ENCODE measurements at regions not wholly inside any gene's neighbourhood (a gene's known extent, or its start where the extent isn't known, plus 50 kb on each side); places are given as distances from the start of the nearest gene placed in this dataset.

GRCh38 chr20:17882065-17882833 lies 86.3 kb downstream of the SNX5 start:
- Histone ChIP-seq H3K4me1 (ENCODE audit: control insufficient read depth in 5 of 5, insufficient read depth in 5 of 5, low read length in 5 of 5) (peaks cover 0 to 17% (median 5%) of the 10 kb centered on the region in 5 donors), H3K27ac (ENCODE audit: low read depth in 1 of 2, low read length in 1 of 2) (no peak overlapping the region), H3K27me3 (ENCODE audit: control insufficient read depth in 3 of 3, insufficient read depth in 3 of 3, low read length in 2 of 3) (no peaks in the 10 kb centered on the region), H3K9me3 (ENCODE audit: control insufficient read depth in 4 of 4, insufficient read depth in 3 of 4, low read length in 3 of 4) (no peaks in the 10 kb centered on the region), H3K9ac (ENCODE audit: insufficient read depth in 1 of 2, low read length in 2 of 2) (no peak overlapping the region), H3K36me3 (ENCODE audit: control insufficient read depth in 4 of 4, insufficient read depth in 4 of 4, low read length in 4 of 4) (no peaks in the 10 kb centered on the region), H3K4me3 (no peak overlapping the region)
- 85 to 88% methylated on average over 17 of the region's 17 CpGs for WGBS, 2 donors
- DNase-seq (no peak), ATAC-seq (ENCODE audit: insufficient read depth, low FRiP score) (no peak)
- TF ChIP-seq, protein P1, sequence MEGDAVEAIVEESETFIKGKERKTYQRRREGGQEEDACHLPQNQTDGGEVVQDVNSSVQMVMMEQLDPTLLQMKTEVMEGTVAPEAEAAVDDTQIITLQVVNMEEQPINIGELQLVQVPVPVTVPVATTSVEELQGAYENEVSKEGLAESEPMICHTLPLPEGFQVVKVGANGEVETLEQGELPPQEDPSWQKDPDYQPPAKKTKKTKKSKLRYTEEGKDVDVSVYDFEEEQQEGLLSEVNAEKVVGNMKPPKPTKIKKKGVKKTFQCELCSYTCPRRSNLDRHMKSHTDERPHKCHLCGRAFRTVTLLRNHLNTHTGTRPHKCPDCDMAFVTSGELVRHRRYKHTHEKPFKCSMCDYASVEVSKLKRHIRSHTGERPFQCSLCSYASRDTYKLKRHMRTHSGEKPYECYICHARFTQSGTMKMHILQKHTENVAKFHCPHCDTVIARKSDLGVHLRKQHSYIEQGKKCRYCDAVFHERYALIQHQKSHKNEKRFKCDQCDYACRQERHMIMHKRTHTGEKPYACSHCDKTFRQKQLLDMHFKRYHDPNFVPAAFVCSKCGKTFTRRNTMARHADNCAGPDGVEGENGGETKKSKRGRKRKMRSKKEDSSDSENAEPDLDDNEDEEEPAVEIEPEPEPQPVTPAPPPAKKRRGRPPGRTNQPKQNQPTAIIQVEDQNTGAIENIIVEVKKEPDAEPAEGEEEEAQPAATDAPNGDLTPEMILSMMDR (IDR thresholded peaks at IDR 0.05; ENCODE audit: control extremely low read depth, extremely low read depth): no peak

DNA sequence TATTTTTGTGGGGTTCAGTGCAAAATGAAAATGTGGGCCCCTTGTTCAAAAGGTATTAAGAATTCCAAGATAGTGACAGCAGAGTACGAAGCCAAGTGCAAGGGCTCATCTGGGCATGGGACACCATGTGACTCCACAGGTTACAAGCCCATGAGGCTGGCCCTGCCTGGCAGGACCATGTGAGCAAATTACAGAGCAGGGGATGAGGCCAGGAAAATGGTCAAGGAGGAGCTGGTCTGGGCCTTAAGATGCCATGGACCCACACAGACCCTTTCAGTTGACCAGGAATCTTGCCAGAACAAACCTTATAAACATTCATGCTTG lies 86.9 kb downstream of the SNX5 start:
- WGBS, 2 donors: 92 to 96% methylated on average over 1 of the region's 1 CpG
- ATAC-seq (ENCODE audit: insufficient read depth, low FRiP score): no peak
- TF ChIP-seq, protein P1 (IDR thresholded peaks at IDR 0.05; ENCODE audit: control extremely low read depth, extremely low read depth): no peak

GRCh38 chr20:17878912-17879602 lies 89.5 kb downstream of the SNX5 start:
- Histone ChIP-seq H3K9ac (ENCODE audit: insufficient read depth in 1 of 2, low read length in 2 of 2) (no peak overlapping the region), H3K36me3 (ENCODE audit: control insufficient read depth in 4 of 4, insufficient read depth in 4 of 4, low read length in 4 of 4) (no peaks in the 10 kb centered on the region), H3K27ac (ENCODE audit: low read depth in 1 of 2, low read length in 1 of 2) (no peak overlapping the region), H3K27me3 (ENCODE audit: control insufficient read depth in 3 of 3, insufficient read depth in 3 of 3, low read length in 2 of 3) (no peaks in the 10 kb centered on the region), H3K9me3 (ENCODE audit: control insufficient read depth in 4 of 4, insufficient read depth in 3 of 4, low read length in 3 of 4) (no peaks in the 10 kb centered on the region), H3K4me3 (no peak overlapping the region), H3K4me1 (ENCODE audit: control insufficient read depth in 5 of 5, insufficient read depth in 5 of 5, low read length in 5 of 5) (peaks cover 0 to 25% (median 19%) of the 10 kb centered on the region in 5 donors)
- DNase-seq: no peak
- 62 to 66% methylated on average over 6 of the region's 6 CpGs for WGBS, 2 donors
- ATAC-seq (ENCODE audit: insufficient read depth, low FRiP score): no peak
- TF ChIP-seq, protein P1 (IDR thresholded peaks at IDR 0.05; ENCODE audit: control extremely low read depth, extremely low read depth): no peak

More for the DNA sequence above, 86.9 kb downstream of the SNX5 start:
- H3K27me3 ChIP-seq (ENCODE audit: control insufficient read depth in 3 of 3, insufficient read depth in 3 of 3, low read length in 2 of 3): no peaks in the 10 kb centered on the region
- no peaks in the 10 kb centered on the region for H3K36me3 ChIP-seq (ENCODE audit: control insufficient read depth in 4 of 4, insufficient read depth in 4 of 4, low read length in 4 of 4)
- no peak overlapping the region for H3K27ac ChIP-seq (ENCODE audit: low read depth in 1 of 2, low read length in 1 of 2)
- H3K9me3 ChIP-seq (ENCODE audit: control insufficient read depth in 4 of 4, insufficient read depth in 3 of 4, low read length in 3 of 4): no peaks in the 10 kb centered on the region
- H3K4me1 ChIP-seq (ENCODE audit: control insufficient read depth in 5 of 5, insufficient read depth in 5 of 5, low read length in 5 of 5): peaks cover 0 to 17% (median 5%) of the 10 kb centered on the region in 5 donors
- H3K9ac ChIP-seq (ENCODE audit: insufficient read depth in 1 of 2, low read length in 2 of 2): no peak overlapping the region
- DNase-seq: no peak
- no peak overlapping the region for H3K4me3 ChIP-seq
